AG10803 (cell line): ENCODE measurements at regions not wholly inside any gene's neighbourhood (a gene's known extent, or its start where the extent isn't known, plus 50 kb on each side); places are given as distances from the start of the nearest gene placed in this dataset.

Experiments
- DNase-seq: peaks from one replicate; pipeline ENCODE4 v3.0.0; 2010; ENCODE audit warnings: low read depth
- H3K4me3 ChIP-seq: 2 replicates; pipeline ENCODE4 v1.5.1; 2011; ENCODE audit warnings: mild to moderate bottlenecking, low read length, control low read depth
- TF ChIP-seq, protein P1 (sequence below): conservative IDR thresholded peaks from 2 replicates; pipeline ENCODE4 v1.5.1; 2011; ENCODE audit warnings: mild to moderate bottlenecking, low read length, control low read depth, inconsistent platforms

DNA sequence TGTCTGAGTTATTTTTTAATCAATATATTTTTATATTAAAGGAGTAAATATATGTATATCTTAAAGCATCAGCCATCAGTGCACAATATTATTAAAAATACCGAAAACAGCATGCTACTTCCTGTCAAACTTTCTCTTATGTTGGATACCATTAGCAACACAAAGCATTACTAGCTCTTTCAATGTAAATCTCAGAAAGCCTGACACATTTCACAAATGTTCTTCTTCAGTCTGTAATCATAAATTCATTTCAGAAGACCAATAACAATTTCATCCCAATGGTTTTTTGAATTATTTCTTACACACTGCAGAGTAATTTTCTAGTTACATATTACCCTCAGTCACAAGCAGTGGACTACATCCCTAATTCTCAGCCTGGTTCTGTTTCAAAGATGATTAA is 226.9 kb downstream of the LRRK2 start:
- TF ChIP-seq, protein P1, sequence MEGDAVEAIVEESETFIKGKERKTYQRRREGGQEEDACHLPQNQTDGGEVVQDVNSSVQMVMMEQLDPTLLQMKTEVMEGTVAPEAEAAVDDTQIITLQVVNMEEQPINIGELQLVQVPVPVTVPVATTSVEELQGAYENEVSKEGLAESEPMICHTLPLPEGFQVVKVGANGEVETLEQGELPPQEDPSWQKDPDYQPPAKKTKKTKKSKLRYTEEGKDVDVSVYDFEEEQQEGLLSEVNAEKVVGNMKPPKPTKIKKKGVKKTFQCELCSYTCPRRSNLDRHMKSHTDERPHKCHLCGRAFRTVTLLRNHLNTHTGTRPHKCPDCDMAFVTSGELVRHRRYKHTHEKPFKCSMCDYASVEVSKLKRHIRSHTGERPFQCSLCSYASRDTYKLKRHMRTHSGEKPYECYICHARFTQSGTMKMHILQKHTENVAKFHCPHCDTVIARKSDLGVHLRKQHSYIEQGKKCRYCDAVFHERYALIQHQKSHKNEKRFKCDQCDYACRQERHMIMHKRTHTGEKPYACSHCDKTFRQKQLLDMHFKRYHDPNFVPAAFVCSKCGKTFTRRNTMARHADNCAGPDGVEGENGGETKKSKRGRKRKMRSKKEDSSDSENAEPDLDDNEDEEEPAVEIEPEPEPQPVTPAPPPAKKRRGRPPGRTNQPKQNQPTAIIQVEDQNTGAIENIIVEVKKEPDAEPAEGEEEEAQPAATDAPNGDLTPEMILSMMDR = no peak
- DNase-seq = no peak
- no peak overlapping the region for H3K4me3 ChIP-seq

- H3K4me3 ChIP-seq = no peak overlapping the region
- DNase-seq = no peak
- TF ChIP-seq, protein P1 = no peak
Measured at GRCh38 chr12:40464121-40464520, 228.1 kb upstream of the CNTN1 start.

DNA sequence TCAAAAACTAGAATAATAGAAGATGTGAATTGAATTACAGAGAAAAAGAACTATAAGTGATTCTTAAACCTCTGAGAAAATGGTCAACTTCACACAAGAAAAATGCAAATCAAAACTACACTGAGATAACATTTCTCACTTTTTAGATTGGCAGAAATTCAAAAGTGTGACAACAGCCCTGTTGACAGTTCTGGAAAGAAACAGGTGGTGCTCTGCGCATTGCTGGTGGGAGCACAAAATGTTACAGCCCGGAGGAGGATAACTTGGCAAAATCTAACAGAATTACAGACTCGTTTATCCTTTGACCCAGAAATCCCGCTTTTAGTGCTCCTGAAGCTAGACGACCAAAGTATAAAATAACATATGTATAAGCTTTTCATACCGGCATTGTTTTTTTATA is 222.5 kb upstream of the CNTN1 start:
- no peak for DNase-seq
- TF ChIP-seq, protein P1 = no peak
- H3K4me3 ChIP-seq = no peak overlapping the region

- TF ChIP-seq, protein P1 = no peak
- no peak for DNase-seq
- H3K4me3 ChIP-seq = no peak overlapping the region
Measured at GRCh38 chr12:40473962-40474361, 218.3 kb upstream of the CNTN1 start.

DNA sequence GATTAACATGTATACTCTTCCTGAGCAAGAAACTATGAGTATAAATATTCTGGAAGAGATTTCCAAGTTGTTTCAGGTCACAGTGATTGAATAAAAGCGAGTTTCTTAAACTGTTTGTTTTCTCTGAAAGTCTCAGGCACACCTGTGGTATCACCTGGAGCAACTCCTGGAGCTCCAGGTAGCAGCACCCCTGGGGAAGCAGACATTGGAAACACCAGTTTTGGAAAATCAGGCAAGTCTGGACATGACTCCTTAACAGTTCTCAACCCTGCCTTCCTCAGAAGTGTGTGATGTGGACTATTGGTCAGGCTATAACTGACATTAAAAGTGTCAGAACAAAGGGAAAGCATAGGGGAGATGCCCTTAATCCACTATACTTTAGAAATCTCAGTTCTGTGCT is 217.6 kb upstream of the CNTN1 start:
- H3K4me3 ChIP-seq = no peak overlapping the region
- DNase-seq = no peak
- TF ChIP-seq, protein P1 = no peak

DNA sequence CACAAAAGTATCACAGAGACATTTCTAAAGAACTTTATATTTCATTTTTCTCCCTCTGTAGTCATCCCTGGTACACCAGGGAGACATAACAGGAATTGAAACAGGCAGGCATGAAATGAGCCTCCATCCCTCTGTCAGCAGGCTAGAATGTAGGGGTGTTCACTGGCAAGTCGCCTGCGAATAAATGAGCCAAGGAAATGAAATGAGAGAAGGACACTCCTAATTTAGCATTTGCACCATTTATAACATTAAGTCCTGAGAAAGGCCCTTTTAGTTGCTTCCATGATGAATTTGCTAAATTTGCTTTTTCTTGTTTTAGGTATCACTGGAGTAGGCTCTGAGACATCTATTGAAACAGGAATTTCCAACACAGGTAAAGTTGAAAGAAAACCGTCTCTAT is 192.4 kb upstream of the CNTN1 start:
- no peak for DNase-seq
- TF ChIP-seq, protein P1 = no peak
- no peak overlapping the region for H3K4me3 ChIP-seq

DNA sequence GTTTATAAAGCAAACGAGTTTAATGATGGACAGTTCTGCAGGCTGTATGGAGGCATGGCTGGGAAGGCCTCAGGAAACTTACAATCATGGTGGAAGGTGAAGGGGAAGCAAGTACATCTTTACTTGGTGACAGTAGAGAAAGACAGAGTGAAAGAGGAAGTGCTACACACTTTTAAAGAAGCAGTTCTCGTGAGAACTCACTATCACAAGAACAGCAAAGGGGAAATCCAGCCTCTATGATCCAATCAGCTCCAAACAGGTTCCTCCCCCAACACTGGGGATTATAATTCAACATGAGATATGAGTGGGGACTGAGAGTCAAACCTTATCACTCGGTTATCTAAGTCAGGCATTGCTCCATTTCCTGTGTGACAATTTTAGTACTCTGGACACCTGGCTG is 189.9 kb upstream of the CNTN1 start:
- TF ChIP-seq, protein P1 = no peak
- H3K4me3 ChIP-seq = no peak overlapping the region
- no peak for DNase-seq
